SK-N-SH (cell line): ENCODE measurements at regions not wholly inside any gene's neighbourhood (a gene's known extent, or its start where the extent isn't known, plus 50 kb on each side); places are given as distances from the start of the nearest gene placed in this dataset.

Experiments
- ELF1 ChIP-seq: IDR thresholded peaks from 2 replicates; pipeline ENCODE4 v1.4.0; 2012
- RCOR1 ChIP-seq: fragments of 150-350 bp; IDR thresholded peaks from 2 replicates; pipeline ENCODE4 v1.6.1; 2017; ENCODE audit warnings: antibody characterized with exemption, low read length
- RFX5 ChIP-seq: IDR thresholded peaks from 2 replicates; pipeline ENCODE4 v1.6.1; 2012; ENCODE audit warnings: mild to moderate bottlenecking, improper control_type of control experiment, low read length
- SIN3A ChIP-seq: IDR thresholded peaks from 2 replicates; pipeline ENCODE4 v1.6.1; 2012; ENCODE audit warnings: low read depth, mild to moderate bottlenecking, low read length, moderate library complexity, borderline replicate concordance
- TCF12 ChIP-seq: IDR thresholded peaks from 2 replicates; pipeline ENCODE4 v1.4.0; 2012
- TF ChIP-seq, protein P1 (sequence below): fragments of 150-350 bp; IDR thresholded peaks from 2 replicates; pipeline ENCODE4 v1.6.1; 2017; ENCODE audit warnings: antibody characterized with exemption, low read length, low read depth, borderline replicate concordance

DNA sequence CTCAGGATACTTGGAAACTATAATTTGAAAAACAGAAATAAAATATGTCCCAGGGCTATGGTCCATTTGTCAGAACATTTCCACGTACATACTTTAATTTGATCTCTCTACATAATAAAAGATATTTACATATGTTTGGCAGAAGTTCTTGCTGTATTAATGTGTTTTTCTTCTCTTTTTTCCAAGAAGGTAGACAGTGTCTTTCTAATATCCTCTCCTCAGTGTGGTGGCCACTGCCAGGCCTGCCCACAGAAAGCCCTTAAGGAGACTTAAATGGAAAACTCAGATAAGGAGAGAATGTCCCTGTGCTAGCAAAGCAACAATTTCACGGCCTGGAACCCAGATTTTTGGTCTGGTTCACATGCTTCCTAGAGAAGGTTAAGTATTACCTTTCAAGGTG is 76.5 kb upstream of the ARHGEF26 start:
- TF ChIP-seq, protein P1, sequence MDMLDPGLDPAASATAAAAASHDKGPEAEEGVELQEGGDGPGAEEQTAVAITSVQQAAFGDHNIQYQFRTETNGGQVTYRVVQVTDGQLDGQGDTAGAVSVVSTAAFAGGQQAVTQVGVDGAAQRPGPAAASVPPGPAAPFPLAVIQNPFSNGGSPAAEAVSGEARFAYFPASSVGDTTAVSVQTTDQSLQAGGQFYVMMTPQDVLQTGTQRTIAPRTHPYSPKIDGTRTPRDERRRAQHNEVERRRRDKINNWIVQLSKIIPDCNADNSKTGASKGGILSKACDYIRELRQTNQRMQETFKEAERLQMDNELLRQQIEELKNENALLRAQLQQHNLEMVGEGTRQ: no peak
- TF ChIP-seq RCOR1 (no peak), TCF12 (no peak), RFX5 (no peak), SIN3A (no peak), ELF1 (no peak)
